ENCODE measurements at regions not wholly inside any gene's neighbourhood (a gene's known extent, or its start where the extent isn't known, plus 50 kb on each side); places are given as distances from the start of the nearest gene placed in this dataset.

GRCh38 chr3:159627229-159627628 is 361.4 kb upstream of the IL12A start:
- Histone ChIP-seq H3K36me3 (ENCODE audit: insufficient read depth) (no peaks in the 10 kb centered on the region), H3K27me3 (ENCODE audit: insufficient read depth) (no peaks in the 10 kb centered on the region), H2AFZ (no peak overlapping the region), H3F3A (replicated peaks; ENCODE audit: low read depth) (no peaks in the 10 kb centered on the region), H3K27ac (ENCODE audit: low read depth) (no peak overlapping the region), H3K4me1 (ENCODE audit: insufficient read depth) (0 out of 2 replicates have a peak, but pooled peaks cover 4% of the 10 kb centered on the region), H3K4me3 (no peak overlapping the region), H3K4me2 (no peak overlapping the region), H4K20me1 (replicated peaks; ENCODE audit: insufficient read depth) (no peaks in the 10 kb centered on the region), H3K9me2 (ENCODE audit: insufficient read depth) (no peaks in the 10 kb centered on the region), H3K79me2 (replicated peaks; ENCODE audit: insufficient read depth) (no peaks in the 10 kb centered on the region)
- TF ChIP-seq ZNF462 (CRISPR knock-in tag; IDR thresholded peaks at IDR 0.05) (no peak), NANOG (IDR thresholded peaks at IDR 0.05; ENCODE audit: borderline replicate concordance) (no peak), EZH2phosphoT487 (IDR thresholded peaks at IDR 0.05; ENCODE audit: unreplicated experiment) (no peak), STAT1 (IDR thresholded peaks at IDR 0.05; ENCODE audit: unreplicated experiment) (no peak), ZNF331 (CRISPR knock-in tag; IDR thresholded peaks at IDR 0.05; ENCODE audit: low read depth) (no peak), POLR2AphosphoS5 (IDR thresholded peaks at IDR 0.05; ENCODE audit: low read depth) (no peak), JUNB (IDR thresholded peaks at IDR 0.05; ENCODE audit: unreplicated experiment) (no peak), ETS1 (IDR thresholded peaks at IDR 0.05) (no peak), ZNF114 (CRISPR knock-in tag; IDR thresholded peaks at IDR 0.05) (no peak), CREB1 (CRISPR knock-in tag; IDR thresholded peaks at IDR 0.05; ENCODE audit: low read depth) (no peak), CTCF (conservative IDR thresholded peaks at IDR 0.05; ENCODE audit: low read depth in 2 of 2) (no peak), EZH2 (IDR thresholded peaks at IDR 0.05; ENCODE audit: low read depth, unreplicated experiment) (no peak)
- TF ChIP-seq, protein P1, sequence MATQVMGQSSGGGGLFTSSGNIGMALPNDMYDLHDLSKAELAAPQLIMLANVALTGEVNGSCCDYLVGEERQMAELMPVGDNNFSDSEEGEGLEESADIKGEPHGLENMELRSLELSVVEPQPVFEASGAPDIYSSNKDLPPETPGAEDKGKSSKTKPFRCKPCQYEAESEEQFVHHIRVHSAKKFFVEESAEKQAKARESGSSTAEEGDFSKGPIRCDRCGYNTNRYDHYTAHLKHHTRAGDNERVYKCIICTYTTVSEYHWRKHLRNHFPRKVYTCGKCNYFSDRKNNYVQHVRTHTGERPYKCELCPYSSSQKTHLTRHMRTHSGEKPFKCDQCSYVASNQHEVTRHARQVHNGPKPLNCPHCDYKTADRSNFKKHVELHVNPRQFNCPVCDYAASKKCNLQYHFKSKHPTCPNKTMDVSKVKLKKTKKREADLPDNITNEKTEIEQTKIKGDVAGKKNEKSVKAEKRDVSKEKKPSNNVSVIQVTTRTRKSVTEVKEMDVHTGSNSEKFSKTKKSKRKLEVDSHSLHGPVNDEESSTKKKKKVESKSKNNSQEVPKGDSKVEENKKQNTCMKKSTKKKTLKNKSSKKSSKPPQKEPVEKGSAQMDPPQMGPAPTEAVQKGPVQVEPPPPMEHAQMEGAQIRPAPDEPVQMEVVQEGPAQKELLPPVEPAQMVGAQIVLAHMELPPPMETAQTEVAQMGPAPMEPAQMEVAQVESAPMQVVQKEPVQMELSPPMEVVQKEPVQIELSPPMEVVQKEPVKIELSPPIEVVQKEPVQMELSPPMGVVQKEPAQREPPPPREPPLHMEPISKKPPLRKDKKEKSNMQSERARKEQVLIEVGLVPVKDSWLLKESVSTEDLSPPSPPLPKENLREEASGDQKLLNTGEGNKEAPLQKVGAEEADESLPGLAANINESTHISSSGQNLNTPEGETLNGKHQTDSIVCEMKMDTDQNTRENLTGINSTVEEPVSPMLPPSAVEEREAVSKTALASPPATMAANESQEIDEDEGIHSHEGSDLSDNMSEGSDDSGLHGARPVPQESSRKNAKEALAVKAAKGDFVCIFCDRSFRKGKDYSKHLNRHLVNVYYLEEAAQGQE (IDR thresholded peaks at IDR 0.05; ENCODE audit: unreplicated experiment), result no peak
- Mint-ChIP-seq H3K4me3 (no peak overlapping the region), H3K36me3 (ENCODE audit: low read depth) (no peaks in the 10 kb centered on the region), H3K27ac (no peak overlapping the region), H3K27me3 (ENCODE audit: insufficient read depth, low read depth, poor library complexity) (peaks cover 3% of the 10 kb centered on the region), H3K9me3 (no peaks in the 10 kb centered on the region), H3K4me1 (peaks cover 10% of the 10 kb centered on the region; the same call in 2 of the 3 replicates)
- no peak for ATAC-seq
- DNase-seq (ENCODE audit: low spot score), result no peak
